Stimulated activated CD4-positive, alpha-beta T cell treated with anti-CD3 and anti-CD28 coated beads, Interleukin-2, amount 100 ng/mL, for 4 hours (primary cell): ENCODE measurements at regions not wholly inside any gene's neighbourhood (a gene's known extent, or its start where the extent isn't known, plus 50 kb on each side); places are given as distances from the start of the nearest gene placed in this dataset.
A peak's percentile ranks its signal among the peaks of the same experiment; 100 is the strongest.

Source experiments
- DNase-seq: peaks from one replicate; pipeline ENCODE4 v3.0.0-alpha.2; 2020; ENCODE audit warnings: low read depth

DNA sequence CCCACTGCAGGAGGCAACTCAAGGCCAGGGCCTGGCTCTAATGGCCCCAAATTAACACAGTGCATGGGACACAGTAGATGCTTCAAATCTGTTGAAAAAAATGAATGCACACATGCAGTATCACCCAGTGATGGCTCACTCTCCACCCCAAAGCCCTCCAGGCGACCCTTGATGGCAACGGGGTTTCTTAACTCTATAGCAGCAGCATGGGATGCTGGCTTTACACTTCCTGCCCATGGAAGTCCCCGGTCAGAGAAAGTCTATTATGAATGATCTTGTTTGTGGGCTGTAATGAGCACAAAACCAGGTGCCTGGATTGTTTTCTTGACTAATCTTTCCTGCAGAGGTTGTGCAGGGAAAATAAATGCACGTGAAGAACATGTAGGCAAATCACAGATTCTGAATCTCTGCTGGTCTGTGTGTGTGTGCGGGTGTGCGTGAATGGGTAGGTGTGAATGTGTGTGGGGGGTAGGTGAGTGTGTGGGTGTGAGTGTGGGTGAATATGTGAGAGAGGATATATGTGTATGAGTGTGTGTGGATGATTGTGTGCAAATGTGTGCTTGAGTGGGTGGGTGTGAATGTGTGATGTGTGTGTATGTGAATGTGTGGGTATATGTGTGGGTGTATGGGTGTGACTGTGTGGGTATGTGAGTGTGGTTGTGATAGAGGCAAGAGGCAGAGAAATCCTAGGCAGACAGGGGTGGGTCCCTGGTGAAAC lies 60.1 kb upstream of the MLN start:
- DNase-seq, result peak; percentile 36

DNA sequence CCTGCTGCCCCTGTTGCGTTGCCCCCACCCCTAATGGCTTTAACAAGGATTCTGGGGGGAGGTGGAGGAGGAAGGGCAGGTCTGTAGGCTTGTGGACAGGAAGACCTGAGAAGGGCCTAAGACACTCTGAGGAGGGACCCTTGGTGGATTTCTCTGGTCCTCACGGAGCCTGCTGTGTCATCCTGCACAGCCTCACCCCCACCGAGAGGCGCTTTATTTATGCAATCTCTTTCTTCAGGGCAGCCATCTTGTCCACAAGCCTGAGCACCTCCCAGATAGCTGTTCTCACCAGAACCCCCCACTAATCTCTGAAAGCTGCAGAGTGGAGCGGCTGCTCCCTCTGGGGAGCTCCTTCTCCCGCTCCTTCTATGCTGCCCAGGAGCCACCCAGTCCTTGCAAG lies 59.3 kb upstream of the MLN start:
- DNase-seq, result no peak

DNA sequence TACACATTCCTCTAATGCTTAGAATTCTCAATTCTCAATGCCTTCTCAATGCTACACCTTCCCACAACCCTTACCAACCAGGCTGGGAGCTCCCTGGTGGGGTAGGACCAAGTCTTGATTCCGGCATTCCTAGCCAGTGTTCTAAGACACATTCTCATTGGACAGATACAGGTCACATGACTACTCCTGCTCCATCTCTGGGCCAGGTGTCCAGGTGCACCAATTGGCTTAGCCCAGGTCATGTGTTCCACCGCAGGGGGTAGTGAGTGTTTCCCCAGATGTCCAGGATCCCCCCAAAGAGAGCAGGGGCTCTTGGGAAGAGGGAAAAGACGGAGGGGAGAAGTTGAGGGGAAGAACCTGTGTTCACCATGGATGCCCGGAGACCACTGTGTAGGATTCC lies 58.7 kb upstream of the MLN start:
- DNase-seq, result no peak

DNA sequence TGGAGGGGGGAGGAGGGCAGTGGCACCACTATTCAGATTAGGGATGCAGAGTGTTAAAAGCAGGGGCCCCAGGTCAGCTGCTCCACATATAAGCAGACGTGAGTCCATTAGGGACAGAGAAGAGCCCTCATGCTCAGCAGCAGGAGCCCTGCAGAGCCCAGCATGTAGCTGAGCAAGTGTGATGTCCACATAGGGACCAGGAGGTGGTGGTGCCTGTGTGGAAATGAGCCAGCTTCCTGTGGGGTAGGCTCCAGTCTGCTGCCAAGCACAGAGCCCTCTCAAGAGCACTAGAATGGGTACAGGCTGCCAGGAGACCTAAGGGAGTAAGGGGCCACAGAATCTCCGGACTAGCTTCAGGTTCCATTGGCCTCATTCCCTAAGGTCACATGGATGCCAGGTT lies 57.9 kb upstream of the MLN start:
- DNase-seq, result no peak

DNA sequence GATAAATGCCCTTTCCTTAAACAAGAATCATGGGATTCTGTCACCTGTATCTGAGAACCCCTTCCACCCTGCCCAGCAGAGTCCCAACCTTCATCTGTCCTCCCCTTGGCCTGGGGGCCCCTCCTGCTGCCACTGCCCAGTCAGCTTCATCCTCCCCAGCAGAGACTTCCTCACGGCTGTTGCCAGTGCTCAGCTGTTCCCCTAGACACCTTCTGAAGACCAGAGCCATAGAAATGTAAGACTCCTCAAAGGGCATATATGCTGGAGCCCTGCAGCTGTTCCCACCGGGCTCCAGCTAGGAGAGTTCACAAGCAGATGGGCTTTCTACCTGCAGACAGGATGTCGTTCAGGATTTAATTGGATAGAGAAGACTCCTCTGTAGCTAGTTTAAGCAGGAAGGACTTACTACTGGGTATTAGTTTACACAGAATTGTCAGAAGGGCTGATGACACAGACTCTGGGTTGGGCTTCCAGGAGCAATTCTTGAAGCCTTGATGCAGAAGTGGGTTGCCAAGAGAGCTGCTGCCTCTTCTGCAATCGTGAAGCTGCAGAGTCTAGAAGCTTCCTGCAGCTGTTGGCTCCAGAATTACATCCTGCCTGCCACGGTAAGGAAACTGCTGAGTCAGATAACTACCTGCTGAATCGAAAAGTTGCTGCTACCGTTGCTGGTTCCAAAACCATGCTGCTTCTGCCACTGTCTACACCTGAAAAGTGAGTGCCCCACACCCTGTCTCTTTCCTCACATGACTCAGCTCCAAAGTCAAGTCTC lies 57.1 kb upstream of the MLN start:
- DNase-seq, result no peak

DNA sequence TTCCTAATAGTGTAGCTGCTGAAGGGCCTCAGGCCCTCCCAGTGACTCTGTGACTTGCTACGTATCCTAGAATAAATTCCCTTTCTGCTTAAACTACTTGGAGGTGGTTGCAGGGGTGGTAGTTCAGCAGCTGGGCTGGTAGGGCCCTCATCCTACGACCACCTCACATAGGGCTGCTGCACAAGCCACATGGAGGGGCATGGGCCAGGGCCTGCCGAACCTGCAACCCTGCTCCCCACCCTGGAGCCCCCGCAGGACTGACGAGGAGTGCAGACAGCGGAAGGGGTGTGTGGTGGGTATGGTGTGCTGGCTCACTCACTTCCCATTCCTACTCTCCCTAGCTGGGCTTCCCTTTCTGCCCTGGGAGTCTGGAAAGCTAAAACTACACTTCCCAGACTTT lies 56.2 kb upstream of the MLN start:
- no peak for DNase-seq

DNA sequence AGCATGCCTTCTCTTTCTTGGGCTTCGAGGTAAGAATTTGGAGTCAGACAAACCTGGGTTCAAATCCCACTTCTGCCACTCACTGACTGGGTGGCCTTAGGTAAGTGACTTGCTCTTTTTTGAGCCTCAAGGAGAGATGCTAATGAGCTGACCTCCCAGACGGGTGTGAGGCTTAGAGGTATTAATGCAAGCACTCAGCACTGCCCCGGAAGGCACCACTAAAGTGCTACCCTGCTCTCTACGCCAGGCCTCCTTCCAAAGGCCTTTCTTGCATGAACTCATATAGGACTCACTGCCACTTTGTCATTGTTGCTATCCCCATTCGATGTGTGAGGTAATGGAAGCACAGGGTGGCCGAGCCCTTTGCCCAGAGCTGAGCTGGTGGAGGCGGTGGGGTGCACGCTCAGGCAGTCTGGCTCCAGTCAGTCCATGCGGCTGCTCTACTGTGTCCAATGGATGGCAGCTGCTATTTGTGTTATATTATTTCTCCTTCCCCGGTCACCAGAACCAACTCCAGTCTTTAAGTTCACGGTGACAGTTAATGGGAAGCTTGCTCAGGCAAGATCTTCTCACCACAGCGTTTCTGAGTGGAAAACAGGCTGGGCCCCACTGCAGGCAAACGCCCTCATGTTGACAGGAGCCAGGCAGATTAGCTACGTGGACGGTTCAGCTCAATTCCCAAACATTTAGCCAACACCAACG lies 55.2 kb upstream of the MLN start:
- no peak for DNase-seq

DNA sequence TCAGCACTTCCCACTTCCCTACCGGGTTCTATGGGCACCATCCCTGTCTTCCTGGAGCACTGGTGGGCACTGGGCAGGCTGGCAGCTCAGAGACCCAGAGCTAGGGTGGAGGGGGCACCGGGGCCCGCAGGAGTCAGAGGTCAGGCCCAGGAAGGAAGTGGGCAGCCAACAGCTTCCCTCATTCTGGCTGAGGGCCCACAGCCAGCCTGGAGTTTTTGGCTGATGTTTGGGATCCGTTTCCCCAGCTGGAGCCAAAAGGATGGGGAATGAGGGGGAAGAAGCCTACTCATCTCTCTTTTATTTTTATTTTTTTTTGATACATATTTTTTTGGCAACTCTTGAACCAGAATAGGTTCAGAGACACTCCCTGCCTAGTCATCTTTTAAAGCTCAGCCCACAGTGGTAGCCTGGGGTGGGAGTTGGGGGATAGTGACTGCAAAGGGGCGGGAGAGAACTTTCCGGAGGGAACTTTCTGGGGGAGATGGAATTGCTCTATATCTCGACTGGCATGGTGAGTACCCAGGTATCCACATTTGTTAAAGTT lies 54.2 kb upstream of the MLN start:
- no peak for DNase-seq

DNA sequence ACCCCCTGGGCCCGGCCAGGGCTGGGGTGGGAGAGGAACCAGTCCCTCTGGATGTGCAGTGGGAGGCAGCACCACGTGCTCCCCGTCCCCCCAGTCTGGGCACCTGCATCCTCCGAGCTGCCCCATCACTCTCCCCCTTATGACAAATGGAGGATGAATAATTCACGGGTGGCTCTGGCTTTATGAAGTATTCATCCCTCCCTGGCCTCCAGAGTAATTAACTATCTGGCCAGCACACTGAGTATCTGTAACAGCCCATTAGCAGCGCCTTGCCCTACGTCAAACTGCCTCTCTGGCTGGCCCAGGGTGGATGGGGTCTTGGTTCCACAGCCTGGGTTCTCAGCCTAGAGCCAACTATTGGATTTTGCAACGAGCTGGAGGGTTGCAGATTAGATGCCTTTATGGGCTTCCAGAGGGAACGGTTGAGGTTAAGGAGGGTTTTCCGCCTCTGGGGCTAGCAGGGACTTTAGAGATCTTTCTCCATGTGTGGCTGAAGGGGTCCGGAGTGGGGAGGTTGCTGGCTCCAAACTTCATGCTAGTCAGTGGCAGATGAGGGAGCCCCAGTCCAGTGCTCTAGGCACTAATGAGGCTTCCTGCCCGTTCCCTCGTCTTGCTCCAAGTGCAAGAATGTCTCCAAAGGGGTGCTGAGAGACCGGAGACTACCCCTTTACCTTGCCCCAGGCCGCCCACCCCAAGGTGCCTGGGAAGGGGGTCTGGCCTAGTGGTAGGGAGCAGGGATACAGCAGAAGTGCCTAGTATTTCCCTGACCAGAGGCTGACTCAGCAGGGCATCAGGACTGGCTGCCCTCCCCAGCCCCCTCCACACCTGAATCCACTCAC lies 53.5 kb upstream of the MLN start:
- DNase-seq, result no peak

DNA sequence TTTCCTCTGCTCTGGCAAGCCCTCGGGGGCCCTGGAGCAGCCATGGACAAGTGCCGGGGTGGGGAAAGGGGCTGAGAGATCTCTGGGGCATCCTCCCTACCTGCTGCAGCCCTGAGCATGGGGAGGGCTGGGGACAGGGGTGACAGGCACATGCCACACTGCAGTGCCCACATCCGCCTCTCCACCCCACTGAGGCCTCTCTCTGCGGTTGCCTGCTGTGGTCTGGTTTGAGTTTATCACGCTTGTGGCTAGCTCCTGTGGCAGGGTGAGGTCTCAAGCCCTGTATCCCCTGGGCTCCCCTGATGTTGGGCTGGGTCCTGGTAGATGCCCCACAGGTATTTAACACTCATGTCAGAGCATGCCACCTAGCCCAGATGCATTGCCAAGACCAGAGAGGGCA lies 52.9 kb upstream of the MLN start:
- DNase-seq, result peak; percentile 28

DNA sequence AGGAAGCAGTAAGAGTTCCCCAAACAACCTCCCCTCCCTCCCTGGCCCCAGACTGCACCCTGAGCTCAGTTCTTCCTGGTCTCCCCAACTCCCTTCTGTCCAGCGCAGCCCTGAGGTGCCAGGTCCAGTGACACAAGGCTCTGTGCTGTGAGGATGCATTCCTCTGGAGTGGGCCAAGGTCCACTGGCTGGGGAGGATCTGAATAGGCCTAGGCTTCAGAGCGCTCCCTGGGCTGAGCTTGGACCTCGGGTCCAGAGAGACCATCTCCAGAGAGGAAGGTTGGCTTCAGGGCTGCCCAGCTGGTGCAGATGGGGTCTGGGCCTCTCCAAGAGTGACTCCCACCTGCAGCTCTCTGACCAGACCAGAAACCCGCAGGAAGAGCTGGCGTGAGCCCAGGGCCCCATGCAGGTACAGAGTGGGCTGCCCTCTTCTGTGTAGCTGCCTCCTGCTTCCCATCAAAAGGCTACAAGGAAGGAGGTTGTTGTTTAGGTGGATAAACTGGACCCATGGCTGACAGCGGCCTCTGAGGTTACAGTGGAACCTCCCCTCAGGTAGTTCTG lies 52.3 kb upstream of the MLN start:
- DNase-seq, result no peak

DNA sequence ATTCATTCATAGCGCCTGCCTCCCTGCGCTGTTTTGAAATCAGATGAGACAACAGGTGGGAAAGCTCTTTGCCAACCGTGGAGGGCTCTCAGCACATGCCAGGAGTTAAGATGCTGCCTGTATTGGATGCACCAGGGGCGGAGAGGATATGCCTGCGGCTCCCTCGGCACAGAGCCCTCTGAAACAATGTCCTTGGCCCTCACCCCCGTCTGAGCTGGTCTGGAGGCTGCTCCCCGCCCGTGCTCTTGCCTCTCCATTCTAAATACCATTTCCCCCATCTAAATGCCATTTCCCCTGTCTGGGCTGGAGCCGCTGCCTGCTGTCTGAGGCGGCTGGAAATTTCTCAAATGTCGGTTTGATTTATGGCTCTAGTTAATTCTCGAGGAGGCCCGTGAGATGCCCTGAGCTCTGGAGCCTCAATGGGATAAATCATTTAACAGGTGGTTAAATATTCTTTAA lies 50.8 kb upstream of the MLN start:
- DNase-seq, result no peak

DNA sequence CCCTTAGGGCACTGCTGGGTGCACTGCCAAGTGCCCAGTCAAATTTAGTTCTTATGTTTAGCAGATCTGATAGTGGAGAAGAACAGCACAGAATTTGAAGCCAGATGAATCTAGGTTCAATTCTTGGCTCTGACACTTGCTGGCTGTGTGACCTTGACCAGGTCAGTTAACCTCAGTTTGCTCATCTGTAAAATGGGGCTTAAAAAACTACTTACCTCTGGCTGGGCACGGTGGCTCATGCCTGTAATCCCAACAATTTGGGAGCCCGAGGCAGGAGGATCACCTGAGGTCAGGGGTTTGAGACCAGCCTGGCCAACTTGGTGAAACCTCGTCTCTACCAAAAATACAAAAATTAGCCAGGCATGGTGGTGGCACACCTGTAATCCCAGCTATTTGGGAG lies 49.9 kb upstream of the MLN start:
- no peak for DNase-seq
